HG02759 (cell line): ENCODE measurements at regions not wholly inside any gene's neighbourhood (a gene's known extent, or its start where the extent isn't known, plus 50 kb on each side); places are given as distances from the start of the nearest gene placed in this dataset.
"Not testable (repeated sequence)": the region's sequence is repeated elsewhere in the genome, so short reads cannot be mapped to it uniquely, and the experiment has no call there.

Experiments used
- ATAC-seq: cut with Tn5 transposase; IDR thresholded peaks from one replicate; pipeline ENCODE4 v1.9.1; 2021; ENCODE audit warnings: mild to moderate bottlenecking, moderate library complexity; ENCODE audit not compliant: unreplicated experiment

DNA sequence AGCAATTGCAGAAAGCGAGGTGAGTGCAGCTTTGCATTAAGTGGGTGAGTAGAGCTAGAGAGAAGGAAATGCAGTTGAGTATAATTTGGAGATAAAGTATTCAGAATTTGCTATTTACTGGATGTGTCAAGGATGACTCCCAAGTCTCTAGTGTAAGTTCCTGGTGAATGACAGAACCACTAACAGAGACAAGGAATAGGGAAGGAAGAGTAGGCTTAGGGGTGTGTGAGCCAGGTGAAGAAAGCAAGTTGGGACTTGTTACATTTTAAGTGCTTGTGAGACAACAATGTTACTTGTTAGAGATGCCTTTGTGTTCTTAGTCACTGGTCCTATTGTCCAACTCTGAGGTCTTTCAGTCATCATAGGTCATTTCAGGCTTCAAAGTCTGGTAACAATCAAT is 70.8 kb downstream of the TBC1D26 start:
- not testable (repeated sequence) for ATAC-seq

DNA sequence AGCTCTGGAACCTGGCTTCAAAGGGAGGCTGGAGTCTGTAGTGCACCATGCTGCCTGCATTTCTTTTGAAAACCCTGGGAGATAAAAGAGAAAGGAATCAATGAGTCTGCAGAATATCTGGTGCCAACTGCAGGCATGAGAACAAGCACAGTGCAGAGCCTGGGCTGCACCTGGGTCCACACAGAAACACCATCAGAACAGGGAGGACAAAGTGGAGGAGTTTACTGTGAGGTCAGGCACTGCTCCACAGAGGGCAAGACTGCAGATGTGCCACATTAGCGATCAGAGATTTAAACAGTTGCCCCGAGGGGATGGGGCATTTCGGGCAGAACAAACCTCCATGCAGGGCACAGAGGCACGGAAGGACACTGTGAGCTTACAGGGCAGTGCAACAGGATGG is 74.7 kb downstream of the TBC1D26 start:
- not testable (repeated sequence) for ATAC-seq

DNA sequence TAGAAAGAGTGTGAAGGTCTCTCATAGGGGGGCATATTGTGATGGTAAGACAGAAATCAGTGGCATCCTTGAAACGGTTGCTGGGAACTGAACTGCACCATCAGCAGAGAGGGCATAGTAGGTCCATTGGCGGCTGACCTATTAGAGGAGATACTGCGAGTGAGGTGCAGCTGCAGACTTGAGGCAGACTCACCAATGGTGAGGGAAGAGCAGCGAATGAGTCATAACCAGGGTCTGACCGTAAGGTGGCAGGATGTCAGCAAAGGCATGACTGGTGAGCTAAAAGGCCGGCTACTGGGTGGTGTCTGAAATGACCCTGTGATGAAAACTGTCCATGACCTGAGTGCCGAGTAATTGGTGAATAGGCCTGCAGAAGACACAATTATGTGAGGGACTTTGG is 81.3 kb downstream of the TBC1D26 start:
- not testable (repeated sequence) for ATAC-seq

DNA sequence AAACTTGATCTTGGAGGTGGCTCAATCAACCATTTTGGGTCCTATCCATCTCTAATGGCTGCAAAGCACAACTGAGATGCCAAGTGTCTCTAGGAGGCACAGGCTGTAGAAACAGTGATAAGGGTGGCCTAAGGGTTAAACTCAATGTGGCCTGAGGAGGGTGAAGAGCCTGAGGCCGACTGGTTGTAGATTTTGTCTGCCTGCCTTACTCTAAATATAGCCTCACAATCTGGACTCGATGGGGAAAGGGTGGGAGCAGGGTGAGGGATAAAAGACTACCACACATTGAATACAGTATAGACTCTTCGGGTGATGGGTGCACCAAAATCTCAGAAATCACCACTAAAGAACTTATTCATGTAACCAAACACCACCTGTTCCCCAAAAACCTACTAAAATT is 81.9 kb downstream of the TBC1D26 start:
- ATAC-seq = not testable (repeated sequence)

DNA sequence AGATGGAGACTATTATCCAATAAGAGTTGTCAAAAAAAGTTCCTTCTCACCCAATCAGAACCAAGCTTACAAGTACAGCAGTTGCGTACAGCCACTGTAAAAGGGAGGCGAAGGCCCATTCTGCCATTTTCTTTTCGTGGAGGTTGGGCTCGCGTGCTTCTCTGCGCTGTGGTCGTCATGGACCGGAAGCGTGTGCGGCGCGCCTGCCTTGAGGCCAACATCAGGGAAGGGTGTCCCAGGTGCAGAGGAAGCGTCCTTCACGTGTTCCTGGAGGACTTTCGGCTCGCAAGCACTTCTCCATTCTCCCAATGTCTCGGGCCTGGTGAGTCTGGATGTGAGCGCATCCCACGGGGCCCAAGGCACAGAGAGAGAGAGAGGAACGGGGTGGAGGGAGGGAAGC is 85.8 kb downstream of the TBC1D26 start:
- ATAC-seq = not testable (repeated sequence)

DNA sequence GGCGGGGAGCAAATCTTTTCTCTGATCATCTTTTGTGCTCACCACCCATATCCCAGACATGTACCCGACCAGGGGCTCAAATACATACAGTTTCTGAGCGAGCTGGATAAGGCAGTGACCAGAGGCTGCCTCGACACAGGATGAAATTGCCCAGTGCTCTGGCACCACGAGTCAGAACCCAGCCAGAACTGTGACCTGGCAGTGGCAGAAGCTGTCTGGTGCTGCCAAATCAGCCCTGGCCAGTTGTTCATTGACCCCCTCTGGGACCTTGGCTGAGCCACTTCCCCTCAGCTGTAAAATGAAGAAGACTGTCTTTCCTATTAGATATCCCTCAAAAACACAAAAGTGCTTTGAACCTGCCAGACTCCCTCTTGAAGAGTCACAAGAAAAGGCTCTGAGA is 90.2 kb downstream of the TBC1D26 start:
- ATAC-seq = not testable (repeated sequence)

DNA sequence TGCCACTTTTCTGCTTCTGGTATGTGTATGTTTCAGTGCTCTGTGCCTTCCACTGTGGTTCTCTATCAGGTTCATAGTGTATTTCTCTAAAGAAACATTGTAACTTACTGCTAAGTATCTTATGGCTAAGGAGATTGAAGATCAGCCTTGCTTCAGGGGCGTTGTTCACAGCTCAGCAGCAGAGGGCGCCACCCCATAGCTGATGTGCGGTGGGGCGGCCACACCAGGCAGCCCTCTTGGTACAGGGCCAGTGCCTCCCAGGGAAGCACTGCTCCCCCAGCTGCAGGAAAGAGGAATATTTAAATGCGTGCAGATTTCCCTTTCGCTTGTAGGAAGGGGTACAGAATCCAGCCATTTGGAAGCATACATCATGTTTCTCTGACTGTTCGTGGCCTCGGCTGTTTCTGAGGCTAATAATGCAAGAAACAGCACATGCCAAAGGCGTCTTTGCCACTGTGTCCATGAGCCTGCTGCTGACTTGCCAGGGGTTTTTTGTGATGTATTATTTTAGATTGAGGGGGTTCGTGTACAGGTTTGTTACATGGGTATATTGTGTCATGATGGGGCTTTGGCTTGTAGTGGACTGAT is 96.7 kb downstream of the TBC1D26 start:
- peak; percentile 54 for ATAC-seq

DNA sequence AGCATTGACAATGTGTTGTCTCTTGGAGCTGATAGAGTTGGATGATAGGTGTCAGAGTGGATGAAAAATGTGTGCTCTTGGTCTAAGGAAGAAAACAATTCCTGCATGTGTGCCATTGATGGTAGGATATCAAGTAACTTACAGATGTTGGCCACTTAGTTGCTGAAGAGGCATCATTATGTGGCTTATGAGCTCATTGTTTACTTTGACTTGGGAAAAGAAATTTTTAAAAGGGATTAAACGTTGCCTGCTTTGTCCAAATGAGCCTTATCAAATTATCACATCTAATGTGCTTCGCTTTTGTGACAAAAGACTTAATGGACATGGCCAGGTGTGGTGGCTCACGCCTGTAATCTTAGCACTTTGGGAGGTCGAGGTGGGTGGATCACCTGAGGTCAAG is 98.1 kb downstream of the TBC1D26 start:
- ATAC-seq = not testable (repeated sequence)

DNA sequence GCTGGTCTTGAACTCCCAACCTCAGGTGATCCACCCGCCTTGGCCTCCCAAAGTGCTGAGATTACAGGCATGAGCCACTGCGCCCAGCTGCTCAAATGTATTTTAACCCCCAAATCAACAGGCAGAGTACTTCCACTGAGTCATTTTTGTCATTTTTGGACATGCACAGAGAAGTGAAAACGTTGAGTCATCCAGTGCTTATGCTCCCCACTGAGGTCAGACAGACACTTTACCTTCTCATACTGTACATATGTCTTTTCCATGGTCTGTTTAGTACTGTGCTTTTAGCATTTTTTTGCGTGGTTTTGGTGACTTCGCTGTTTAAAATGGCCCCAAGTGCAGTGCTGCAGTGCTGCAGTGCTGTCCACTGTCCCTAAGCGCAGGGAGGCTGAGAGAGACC is 99.1 kb downstream of the TBC1D26 start:
- peak; percentile 90 for ATAC-seq

DNA sequence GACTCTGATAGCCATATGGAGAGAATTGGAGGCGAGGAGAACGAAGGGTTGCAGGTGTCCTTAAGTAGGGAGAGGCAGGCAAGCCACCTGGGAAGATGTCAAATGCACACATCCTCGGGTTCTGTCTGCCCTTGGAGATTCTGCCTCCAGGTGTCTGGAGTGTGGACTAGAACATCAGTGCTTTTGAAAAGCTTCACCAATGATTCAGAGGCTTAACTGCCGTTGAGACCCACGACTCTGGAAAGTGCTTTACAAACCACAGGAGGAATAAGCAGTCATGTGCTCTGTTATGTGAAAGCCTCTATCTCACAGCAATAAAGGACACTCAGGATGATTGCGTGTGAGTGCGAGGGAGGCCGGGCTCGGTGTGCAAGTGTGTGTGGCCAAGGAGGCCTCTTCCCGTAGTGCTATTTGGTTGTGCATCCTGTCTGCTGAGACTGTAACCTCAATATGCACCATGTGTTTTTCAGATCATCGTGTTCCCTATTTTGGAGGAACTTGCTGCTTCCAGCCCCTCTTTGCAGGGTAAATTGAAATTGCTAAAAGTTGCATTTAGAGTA is 100.9 kb downstream of the TBC1D26 start:
- ATAC-seq = not testable (repeated sequence)

DNA sequence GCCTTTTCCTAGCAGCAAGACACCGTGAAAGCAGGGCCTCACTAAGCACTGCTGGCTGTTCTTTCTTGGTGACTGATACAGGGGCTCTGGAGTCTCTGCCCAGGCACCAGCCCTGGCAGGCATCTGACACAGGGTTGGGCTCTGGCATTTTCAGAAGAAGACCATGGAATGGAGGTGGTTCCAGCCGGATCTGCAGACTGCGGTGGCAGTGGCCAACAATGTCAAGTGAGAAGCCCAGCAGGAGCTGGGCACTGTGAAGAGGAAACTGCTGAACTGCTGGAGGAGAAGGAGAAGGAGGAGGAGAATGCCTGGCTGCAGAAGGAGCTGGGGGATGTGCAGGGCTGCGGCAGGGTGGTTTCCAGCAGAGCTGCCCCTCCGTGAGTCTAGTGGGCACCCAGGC is 101.8 kb downstream of the TBC1D26 start:
- ATAC-seq = not testable (repeated sequence)

DNA sequence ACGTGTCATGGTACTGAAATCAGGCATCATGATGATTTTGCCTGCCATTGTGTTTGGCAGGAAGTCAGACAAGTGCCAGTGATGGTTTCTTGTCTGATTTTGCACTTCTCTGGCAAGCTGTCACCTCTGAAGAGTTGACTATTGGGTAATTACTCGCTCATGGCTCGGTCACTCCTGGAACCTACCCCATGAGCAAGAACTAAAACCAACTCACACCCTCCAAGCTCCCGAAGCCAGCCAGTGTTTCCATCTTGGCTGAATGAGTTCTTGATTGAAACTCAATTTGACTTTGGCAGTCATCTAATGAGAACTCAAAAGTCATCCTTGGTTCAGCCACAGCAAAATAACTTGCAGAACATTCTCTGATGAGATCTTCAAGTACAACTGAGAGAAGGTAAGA is 103.4 kb downstream of the TBC1D26 start:
- not testable (repeated sequence) for ATAC-seq

DNA sequence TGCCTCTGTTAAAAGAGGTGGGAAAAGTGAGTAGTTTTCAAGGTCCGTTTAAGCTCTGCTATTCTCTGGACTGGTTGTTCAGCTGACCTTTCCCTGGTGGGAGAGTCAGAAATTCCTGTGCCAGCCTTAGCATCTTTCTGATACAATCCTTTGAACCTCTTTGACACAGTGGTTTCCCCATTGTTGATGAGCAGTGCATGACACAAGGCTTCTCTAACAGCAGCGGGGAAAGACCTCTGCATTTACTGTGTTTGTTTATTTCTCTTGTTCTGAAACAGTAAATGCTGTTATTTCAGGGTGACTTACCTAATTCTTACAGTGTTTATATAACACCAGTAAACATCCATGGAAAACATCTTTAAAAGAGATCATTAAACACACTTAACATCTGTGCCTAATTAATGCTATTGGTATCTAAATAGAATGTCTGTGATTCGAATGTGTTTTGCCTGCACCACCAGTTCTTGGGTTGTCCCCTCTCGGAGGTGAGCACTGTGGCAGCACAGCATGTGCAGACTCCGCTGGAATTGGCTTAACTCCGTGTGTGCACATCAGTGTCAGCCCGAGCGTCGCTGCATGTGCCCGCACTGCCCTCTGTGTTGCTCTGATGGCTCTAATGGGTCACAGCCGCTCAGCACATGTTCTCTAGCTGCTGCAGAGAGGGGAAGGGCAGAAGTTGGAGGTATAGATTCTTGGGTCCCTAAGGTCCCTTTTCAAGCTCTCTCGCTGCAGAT is 104.3 kb downstream of the TBC1D26 start:
- ATAC-seq = not testable (repeated sequence)

DNA sequence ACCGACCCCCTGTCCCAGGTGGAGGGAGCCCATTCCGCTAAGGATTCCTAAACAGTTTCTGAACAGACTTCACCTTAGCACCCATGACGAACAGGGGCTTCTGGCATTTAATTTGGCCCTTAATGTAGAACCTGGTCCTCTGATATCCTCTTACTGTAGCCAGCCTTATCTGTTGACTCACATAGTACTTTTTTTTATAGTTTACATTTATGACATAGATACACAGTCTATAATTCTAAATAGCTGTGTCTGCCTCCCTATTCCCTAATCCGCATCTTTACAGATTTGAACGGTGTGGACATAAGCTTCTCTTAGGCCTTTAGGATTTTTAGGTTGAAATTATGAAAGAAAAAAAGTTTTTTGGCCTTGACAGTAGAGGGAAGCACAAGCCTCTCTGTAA is 104.9 kb downstream of the TBC1D26 start:
- not testable (repeated sequence) for ATAC-seq

DNA sequence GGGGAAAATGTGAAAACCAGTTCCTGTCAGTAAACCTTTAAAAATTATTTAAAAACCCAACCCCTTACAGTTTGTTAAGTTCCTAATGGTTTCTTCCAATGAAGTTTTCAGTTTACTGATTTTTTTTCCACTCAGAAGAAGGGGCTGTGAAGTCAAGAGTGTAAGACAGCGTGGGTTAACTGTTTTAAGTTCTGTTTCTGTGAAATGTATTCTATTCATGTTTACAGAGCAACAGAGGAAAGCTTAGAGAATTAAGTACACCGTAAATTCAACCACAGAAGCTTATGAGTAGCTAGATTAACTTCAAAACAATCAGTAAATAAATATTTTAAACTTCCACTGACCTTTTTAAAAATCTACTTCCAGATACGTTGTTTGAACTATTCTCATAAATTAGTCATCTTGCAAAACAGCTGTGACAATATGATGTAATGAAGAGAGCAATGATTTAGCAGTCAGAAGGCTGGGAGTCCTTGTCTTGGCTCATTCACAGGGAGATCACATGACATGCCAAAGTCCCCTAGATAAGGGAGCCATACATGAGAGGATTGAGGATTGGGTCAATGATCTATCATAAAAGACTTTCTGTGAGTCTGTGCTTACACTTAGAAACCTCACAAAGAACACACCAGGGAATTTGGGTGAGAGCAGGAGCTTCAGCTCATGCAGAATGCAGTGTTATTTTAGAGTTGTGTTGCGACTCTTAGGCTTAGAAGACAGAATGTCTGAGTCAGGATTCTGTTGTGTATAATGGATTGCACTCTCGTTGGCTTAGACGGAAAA is 97.3 kb upstream of the ADORA2B start:
- ATAC-seq = peak; percentile 60

DNA sequence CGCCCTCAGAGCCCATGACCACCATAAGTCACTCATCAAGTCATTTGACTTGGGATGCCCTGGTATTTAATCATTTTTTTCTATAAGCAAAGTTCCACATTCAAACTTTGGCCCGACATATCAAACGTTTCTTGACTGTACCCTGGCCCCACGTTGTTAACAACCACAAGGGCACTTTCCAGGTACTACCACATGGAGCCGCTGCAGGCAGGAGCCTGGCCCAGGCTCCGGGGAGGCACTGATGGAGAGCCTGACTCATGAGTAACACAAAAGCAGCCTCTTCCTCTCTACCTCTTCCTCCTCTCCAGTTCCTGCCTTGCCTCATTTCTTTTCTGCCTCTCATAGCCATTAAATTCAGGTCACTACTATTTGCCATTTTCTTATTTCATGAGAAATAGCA is 95.9 kb upstream of the ADORA2B start:
- ATAC-seq = not testable (repeated sequence)

DNA sequence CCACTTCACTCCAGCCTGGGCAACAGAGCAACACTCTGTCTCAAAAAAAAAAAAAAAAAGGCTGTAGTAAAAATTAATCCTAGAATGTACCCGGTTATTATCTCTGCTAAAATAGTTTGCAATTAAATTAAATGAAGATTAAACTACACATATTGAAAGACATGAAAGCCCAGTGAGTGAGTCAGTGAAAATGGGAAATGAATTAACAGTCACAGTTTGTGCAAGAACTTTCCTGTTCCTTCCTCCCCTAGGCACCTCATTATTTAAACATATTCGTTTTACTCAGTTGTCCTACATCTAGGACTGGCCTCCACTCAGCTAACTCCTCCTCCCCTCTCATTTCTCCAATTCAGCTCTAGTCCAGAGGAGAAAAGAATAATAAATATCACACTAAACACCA is 94.9 kb upstream of the ADORA2B start:
- ATAC-seq = not testable (repeated sequence)

DNA sequence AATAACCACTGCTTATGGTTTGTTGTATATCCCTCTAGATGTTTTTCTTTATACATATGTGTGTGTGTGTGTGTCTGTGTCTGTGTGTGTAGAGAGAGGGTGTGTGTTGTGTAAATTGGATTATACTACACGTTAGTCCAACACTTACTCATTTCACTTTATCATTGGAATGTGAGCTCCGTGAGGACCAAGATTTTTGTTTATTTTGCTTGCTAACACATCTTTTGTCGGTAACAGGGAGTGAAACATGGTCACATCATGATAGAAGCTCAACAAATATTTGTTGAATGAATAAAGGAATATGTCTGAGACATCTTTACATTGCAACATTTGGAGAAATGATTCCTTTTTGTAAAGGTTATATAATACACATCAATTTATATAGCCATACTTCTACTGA is 94.2 kb upstream of the ADORA2B start:
- ATAC-seq = not testable (repeated sequence)

DNA sequence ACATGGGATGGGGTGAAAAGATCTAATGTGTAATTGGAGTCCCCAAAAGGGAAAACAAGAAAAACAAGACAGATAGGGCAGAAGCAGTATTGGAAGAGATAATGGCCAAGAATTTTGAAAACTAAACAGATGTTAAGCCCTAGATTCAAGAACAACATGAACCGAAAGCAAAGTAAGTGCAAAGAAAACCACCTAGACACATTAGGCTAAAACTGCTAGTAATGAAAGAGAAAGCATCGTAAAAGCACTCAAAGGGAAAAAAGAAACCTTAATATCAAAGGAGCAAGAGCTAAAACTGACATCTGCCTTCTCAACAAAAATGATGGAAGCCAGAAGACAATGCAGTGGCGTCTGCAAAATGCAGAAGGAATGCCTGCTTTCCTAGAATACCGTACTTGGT is 92.1 kb upstream of the ADORA2B start:
- ATAC-seq = not testable (repeated sequence)

DNA sequence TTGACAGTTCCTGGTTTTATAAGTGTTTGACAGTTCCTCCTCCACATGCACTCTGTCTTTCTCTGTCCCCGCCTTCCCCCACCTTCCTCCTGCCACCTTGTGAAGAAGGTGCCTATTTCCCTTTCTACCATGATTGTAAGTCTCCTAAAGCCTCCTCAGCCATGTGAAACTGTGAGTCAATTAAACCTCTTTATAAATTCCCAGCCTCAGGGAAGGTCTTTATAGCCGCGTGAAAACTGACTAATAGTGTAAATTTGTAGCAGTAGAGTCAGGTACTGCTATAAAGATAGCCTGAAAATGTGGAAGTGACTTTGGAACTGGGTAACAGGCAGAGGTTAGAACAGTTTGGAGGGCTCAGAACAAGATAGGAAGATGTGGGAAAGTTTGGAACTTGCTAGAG is 88.7 kb upstream of the ADORA2B start:
- not testable (repeated sequence) for ATAC-seq

DNA sequence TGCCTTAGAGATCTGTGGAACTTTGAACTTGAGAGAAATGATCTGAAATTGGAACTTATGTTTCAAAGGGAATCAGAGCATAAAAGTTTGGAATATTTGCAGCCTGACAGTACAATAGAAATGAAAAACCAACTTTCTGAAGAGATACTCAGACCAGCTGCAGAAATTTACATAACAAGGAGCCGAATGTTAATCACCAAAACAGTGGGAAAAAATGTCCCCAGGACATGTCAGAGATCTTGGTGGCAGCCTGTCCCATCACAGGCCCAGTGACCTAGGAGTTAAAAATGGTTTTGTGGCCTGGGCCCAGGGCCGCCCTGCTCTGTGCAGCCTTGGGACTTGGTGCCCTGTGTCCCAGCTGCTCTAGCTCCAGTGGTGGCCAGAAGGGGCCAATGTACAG is 88.2 kb upstream of the ADORA2B start:
- ATAC-seq = not testable (repeated sequence)
